ENCODE measurements at regions not wholly inside any gene's neighbourhood (a gene's known extent, or its start where the extent isn't known, plus 50 kb on each side); places are given as distances from the start of the nearest gene placed in this dataset.
A peak's percentile ranks its signal among the peaks of the same experiment; 100 is the strongest.

DNA sequence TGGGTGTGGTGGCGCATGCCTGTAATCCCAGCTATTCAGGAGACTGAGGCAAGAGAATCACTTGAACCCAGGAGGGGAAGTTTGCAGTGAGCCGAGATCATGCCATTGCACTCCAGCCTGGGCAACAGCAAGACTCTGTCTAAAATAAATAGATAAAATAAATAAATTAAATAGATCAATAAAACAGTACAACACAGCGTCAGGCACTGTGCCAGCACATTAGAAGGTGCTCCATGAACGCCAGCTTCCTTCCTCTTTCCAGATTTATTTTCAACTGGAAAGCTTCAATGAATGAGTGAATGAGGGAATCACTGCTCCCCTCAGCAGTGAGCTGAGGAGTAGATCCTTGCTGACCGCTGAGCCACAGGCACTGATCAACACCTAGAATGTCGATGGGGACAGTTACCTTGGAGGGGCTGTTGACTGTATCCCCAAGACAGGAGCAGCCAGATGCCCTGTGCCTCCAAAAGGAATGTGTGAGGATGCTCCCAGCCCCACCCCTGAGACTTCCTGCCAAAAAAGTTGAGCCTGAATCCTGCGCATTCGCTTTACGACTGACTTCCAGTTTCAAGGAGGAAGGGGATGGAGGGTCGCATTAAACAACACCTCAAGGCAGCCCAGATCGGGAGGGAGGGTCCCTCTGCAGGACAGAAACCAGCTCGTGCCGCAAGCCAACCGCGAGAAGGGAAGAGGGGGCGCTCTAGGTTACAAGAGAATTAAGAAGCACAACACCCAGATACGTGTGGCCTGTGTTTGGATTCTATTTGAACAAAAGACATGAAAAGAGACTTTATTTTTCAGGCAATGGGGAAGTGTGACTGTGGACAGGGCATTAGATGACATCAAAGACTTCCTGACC lies 54.0 kb upstream of the CNOT6 start:
- H3K36me3 ChIP-seq: no peaks in the 10 kb centered on the region
- H3K4me3 ChIP-seq: no peak overlapping the region
- peaks cover 0 to 3% (median 0%) of the 10 kb centered on the region in 3 donors for H3K27me3 ChIP-seq
- H3K9me3 ChIP-seq: no peaks in the 10 kb centered on the region
- intact Hi-C loops (cut with DNase I; ENCODE audit: low total_unique reads) (no loop called here), in situ Hi-C loops (cut with MboI; ENCODE audit: low sequenced_read_pairs in 4 of 4) (no loop called here)
- no peak for ATAC-seq
- H3K27ac ChIP-seq: no peak overlapping the region
- no peak for DNase-seq
- no peaks in the 10 kb centered on the region for H3K4me1 ChIP-seq
- TF ChIP-seq POLR2A (IDR thresholded peaks at IDR 0.05): no peak
- TF ChIP-seq, protein P1, sequence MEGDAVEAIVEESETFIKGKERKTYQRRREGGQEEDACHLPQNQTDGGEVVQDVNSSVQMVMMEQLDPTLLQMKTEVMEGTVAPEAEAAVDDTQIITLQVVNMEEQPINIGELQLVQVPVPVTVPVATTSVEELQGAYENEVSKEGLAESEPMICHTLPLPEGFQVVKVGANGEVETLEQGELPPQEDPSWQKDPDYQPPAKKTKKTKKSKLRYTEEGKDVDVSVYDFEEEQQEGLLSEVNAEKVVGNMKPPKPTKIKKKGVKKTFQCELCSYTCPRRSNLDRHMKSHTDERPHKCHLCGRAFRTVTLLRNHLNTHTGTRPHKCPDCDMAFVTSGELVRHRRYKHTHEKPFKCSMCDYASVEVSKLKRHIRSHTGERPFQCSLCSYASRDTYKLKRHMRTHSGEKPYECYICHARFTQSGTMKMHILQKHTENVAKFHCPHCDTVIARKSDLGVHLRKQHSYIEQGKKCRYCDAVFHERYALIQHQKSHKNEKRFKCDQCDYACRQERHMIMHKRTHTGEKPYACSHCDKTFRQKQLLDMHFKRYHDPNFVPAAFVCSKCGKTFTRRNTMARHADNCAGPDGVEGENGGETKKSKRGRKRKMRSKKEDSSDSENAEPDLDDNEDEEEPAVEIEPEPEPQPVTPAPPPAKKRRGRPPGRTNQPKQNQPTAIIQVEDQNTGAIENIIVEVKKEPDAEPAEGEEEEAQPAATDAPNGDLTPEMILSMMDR (IDR thresholded peaks at IDR 0.05 in 4 of 5, conservative IDR thresholded peaks at IDR 0.05 in 1 of 5): no peak

DNA sequence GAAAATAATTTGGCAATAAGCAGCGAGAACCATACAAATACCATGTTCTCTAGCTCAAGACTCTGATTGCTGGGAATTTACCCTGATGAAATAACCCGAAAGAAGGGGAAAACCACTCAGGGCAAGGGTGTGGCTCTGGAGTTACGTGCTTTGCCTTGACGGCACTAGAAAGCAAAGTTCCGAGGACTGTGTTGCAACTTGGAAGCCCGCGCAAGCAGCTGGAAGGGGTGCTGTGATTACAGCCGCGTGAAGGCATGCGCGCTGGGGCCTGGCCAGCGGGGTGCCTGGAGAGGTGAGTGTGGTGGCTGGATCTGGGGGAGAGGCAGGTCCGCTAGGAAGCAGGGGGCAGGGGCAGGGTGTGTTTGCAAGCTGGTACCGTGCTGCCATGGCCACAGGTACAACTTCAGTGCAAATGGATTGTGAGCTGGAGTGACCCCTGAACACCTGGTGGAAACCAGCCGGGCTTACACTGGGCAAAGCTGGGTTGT lies 52.6 kb upstream of the CNOT6 start:
- no peak for TF ChIP-seq POLR2A (IDR thresholded peaks at IDR 0.05)
- TF ChIP-seq, protein P1 (IDR thresholded peaks at IDR 0.05 in 4 of 5, conservative IDR thresholded peaks at IDR 0.05 in 1 of 5): no peak
- DNase-seq: peak in 1 of 2 donors; percentile 18
- Histone ChIP-seq H3K4me1 (no peaks in the 10 kb centered on the region), H3K9me3 (no peaks in the 10 kb centered on the region), H3K36me3 (no peaks in the 10 kb centered on the region), H3K27ac (no peak overlapping the region), H3K4me3 (no peak overlapping the region), H3K27me3 (peaks cover 0 to 3% (median 0%) of the 10 kb centered on the region in 3 donors)
- ATAC-seq: no peak
- intact Hi-C loops (cut with DNase I; ENCODE audit: low total_unique reads): no loop called here
- in situ Hi-C loops (cut with MboI; ENCODE audit: low sequenced_read_pairs in 4 of 4): no loop called here

All from gastrocnemius medialis (tissue), 4 donors.